ENCODE measurements at regions not wholly inside any gene's neighbourhood (a gene's known extent, or its start where the extent isn't known, plus 50 kb on each side); places are given as distances from the start of the nearest gene placed in this dataset.

- DNase-seq (ENCODE audit: low spot score) = no peak
- no peak for TF ChIP-seq CTCF (IDR thresholded peaks at IDR 0.05; ENCODE audit: extremely low read depth, missing control alignments)
Observed at GRCh38 chr2:204061241-204061640, 124.7 kb downstream of the ICOS start.

- DNase-seq (ENCODE audit: low spot score) = no peak
- TF ChIP-seq CTCF (IDR thresholded peaks at IDR 0.05; ENCODE audit: extremely low read depth, missing control alignments) = no peak
Observed at GRCh38 chr2:204064119-204064518, 127.6 kb downstream of the ICOS start.

- TF ChIP-seq CTCF (IDR thresholded peaks at IDR 0.05; ENCODE audit: extremely low read depth, missing control alignments) = no peak
- no peak for DNase-seq (ENCODE audit: low spot score)
Observed at GRCh38 chr2:204065566-204065965, 129.0 kb downstream of the ICOS start.

- no peak for DNase-seq (ENCODE audit: low spot score)
- no peak for TF ChIP-seq CTCF (IDR thresholded peaks at IDR 0.05; ENCODE audit: extremely low read depth, missing control alignments)
Observed at GRCh38 chr2:204066051-204066450, 129.5 kb downstream of the ICOS start.

- DNase-seq (ENCODE audit: low spot score) = no peak
- TF ChIP-seq CTCF (IDR thresholded peaks at IDR 0.05; ENCODE audit: extremely low read depth, missing control alignments) = no peak
Observed at GRCh38 chr2:204069804-204070203, 133.2 kb downstream of the ICOS start.

GRCh38 chr2:204072443-204073324, 136.1 kb downstream of the ICOS start:
- TF ChIP-seq CTCF (IDR thresholded peaks at IDR 0.05; ENCODE audit: extremely low read depth, missing control alignments) = peak; percentile 63
- DNase-seq (ENCODE audit: low spot score) = peak; percentile 52

- no peak for TF ChIP-seq CTCF (IDR thresholded peaks at IDR 0.05; ENCODE audit: extremely low read depth, missing control alignments)
- no peak for DNase-seq (ENCODE audit: low spot score)
Observed at GRCh38 chr2:204074456-204074855, 137.9 kb downstream of the ICOS start.

Measured in GM20000 (cell line).